ENCODE measurements at regions not wholly inside any gene's neighbourhood (a gene's known extent, or its start where the extent isn't known, plus 50 kb on each side); places are given as distances from the start of the nearest gene placed in this dataset.

DNA sequence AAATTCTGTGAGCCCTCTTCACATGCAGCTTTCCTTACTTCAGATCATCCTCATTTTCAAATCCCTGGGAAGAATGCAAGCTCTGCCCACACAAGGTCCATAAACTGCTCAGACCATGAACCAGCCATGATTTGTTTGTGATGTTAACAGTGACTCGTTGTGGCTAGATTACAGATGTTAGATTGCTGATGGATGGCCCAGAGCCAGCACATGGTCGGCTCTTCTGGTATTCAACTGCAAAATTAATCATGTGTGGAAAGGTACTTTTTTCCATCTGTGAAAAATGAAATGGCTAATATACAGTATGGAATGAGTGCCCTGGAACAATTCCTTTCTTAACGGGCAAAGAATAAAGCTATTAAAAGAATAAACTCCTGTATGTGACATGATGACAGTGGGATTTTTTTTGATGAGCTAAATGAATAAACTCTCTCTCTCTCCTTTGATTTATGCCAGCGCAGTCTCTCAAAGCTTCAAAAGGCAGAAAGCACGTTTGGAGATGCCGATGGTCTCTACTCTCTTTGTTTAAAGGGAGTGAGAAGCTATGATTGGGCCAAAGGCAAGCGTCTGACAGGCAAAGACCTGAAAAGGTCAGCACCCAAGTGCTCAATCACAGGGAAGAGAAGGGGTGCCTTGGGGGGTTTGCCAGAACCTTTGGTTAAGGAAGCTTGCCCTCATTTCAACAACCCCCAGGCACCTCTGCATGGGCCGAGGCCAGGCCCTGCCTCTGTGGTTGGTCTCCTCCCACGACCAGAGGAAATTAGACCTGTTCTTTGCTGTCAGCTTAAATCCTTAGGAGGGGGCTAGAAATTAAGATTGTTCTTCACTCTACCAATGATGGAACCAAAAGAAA, 444.0 kb upstream of the NFE2L3 start:
- no peak for DNase-seq (ENCODE audit: low read depth, low spot score)

GRCh38 chr7:25710959-25711358, 441.0 kb upstream of the NFE2L3 start:
- no peak for DNase-seq (ENCODE audit: low read depth, low spot score)

- DNase-seq (ENCODE audit: low read depth, low spot score) = no peak
Measured at GRCh38 chr7:25711940-25712339, 440.1 kb upstream of the NFE2L3 start.

DNA sequence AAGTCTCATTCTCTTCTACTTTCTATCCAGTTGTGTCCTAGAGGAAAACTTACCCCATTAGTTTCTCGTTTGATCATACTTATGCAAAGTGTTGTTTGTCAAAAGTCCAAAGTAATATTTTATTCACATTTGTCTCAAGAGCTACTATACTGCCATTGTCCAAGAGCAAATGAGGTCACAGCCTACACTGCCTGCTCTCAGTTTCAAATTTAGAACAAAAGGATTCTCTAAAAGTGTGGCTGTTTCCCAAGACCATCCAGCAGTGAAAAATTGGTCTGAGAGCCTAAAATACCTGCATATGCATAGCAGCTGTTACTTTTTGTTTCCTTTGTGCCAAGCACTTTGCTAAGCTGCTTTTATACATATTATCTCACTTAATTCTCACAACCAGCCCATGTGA, 439.5 kb upstream of the NFE2L3 start:
- DNase-seq (ENCODE audit: low read depth, low spot score) = no peak

DNA sequence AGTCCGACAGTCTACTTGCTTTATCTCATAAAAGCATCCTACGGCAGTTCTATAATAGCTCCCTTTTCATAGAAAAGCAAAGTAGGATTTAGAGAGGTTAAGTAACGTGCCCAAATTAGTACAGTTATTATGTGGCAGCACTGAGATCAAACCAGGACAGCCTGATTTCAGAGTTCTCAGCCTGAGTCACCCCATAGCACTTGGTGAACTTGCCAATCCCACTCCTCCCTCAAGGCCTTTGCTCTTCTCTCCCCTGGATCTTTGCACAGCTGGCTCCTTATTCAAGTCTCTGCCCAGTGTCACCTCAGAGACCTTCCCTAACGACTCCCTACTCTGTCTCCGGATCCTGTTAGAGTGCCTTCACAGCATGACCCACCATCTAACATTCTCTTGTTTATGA, 438.0 kb upstream of the NFE2L3 start:
- DNase-seq (ENCODE audit: low read depth, low spot score) = no peak

- no peak for DNase-seq (ENCODE audit: low read depth, low spot score)
Measured at GRCh38 chr7:25716421-25716820, 435.6 kb upstream of the NFE2L3 start.

DNA sequence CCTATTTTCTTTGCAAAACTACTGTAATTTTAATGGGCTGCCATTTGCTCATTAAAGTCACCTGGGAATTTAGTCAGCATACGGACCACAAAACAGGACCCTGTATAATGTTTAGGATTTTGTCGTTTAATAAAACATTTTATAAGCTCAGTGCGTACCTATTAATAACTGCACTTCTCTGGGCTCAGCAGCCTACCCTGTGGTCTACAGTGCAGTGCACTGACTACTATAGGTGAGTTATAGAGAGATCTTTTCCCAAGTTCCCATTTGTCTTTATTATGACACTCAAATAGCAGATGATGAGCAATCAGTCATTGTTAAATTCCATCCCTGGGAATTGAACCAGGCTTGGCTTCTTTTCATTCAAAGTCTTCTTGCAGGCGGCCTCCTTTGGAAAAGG, 433.4 kb upstream of the NFE2L3 start:
- DNase-seq (ENCODE audit: low read depth, low spot score) = no peak

GRCh38 chr7:25719190-25719896, 432.7 kb upstream of the NFE2L3 start:
- no peak for DNase-seq (ENCODE audit: low read depth, low spot score)

- no peak for DNase-seq (ENCODE audit: low read depth, low spot score)
Measured at GRCh38 chr7:25720427-25720826, 431.6 kb upstream of the NFE2L3 start.

DNA sequence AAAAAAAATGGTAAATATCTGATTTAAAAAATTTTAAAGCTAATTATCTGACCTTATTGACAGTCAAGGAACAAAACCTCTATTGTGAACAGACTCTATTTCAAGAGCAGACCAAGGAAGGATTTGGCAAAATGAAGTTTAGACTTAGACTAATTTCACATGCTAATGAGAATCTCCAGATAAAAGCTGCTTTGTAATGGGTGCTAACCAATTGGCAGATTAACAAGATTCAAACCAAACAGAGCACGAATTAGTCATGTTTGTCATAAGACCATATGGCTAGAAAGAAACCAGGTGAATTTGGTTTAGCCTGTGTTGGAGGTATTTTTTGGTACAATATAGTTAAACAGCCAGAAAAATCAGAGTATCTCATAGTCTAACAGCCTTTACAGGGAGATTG, 429.1 kb upstream of the NFE2L3 start:
- DNase-seq (ENCODE audit: low read depth, low spot score) = no peak

GRCh38 chr7:25725451-25725850, 426.5 kb upstream of the NFE2L3 start:
- DNase-seq (ENCODE audit: low read depth, low spot score) = no peak

GRCh38 chr7:25726170-25726780, 425.7 kb upstream of the NFE2L3 start:
- no peak for DNase-seq (ENCODE audit: low read depth, low spot score)

GRCh38 chr7:25726781-25727311, 425.2 kb upstream of the NFE2L3 start:
- no peak for DNase-seq (ENCODE audit: low read depth, low spot score)

DNA sequence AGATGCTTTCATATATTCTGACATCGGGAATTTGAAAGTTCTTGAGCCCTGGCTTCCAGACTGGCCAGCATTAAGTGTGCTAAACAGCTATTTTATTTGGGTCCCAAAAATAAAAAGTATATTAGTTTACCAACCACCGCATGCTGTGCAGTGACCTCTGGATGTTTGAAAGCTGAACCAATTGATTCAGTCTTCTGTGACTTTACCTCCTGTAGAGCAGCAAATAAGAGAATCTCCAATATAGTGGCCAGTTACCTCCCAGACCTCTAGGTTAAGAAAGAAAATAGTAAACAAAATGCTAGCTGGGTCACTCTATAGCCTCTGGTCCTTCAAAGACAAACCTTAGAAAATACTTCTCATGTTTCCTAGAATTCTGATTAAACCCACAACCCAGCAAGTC, 424.6 kb upstream of the NFE2L3 start:
- DNase-seq (ENCODE audit: low read depth, low spot score) = no peak

DNA sequence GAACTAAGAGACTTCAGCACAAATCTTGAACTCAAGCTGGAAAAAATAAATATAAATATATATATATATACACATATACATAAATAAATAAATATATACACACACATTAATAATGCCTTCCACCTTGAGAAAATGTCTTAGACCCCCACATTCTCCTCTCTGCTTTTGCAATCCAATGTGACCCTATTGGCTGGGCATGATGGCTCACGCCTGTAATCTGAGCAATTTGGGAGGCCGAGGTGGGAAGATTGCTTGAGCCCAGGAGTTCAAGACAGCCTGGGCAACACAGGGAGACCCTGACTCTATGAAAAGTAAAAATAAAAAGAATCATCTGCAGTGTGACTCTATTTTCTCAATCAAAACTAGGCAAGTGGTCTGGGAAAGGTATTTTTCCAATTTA, 424.1 kb upstream of the NFE2L3 start:
- no peak for DNase-seq (ENCODE audit: low read depth, low spot score)

DNA sequence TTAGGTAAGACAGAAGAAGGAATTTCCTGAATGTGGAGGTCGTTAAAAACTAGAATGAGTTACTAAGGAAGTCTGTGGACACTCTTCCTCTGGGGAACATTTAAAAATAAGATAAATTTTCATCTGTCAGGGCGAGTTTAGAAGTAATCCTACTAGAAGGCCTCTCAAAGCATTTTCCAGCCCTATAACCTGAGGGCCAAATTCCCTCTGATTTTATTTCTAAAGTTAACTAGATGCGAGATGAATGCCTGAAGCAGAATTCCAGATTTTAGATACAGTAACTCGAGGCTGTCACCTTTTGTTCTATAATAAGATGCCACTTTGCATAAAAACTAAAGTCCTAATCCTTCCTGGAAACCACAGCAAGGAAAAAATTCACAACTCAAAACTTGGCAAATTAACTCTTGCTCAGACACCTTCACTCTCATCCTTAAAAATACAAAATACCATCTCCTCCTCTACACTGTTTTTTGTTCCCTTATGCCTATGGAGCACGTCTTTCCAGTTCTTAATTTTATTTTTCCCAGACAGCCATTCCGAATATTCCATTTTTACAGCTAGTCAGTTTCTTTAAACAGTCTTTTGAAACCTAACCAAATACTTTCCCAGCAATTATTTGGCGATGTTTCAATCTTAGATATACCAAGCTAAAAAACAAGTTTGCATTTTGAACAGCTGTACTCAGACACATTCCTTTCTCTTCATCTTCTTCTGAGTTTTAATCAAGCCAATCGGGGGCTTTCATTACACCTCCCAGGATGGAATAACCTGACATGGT, 420.7 kb upstream of the NFE2L3 start:
- DNase-seq (ENCODE audit: low read depth, low spot score) = no peak

- no peak for DNase-seq (ENCODE audit: low read depth, low spot score)
Measured at GRCh38 chr7:25731846-25732245, 420.2 kb upstream of the NFE2L3 start.

GRCh38 chr7:25732766-25733217, 419.2 kb upstream of the NFE2L3 start:
- no peak for DNase-seq (ENCODE audit: low read depth, low spot score)

DNA sequence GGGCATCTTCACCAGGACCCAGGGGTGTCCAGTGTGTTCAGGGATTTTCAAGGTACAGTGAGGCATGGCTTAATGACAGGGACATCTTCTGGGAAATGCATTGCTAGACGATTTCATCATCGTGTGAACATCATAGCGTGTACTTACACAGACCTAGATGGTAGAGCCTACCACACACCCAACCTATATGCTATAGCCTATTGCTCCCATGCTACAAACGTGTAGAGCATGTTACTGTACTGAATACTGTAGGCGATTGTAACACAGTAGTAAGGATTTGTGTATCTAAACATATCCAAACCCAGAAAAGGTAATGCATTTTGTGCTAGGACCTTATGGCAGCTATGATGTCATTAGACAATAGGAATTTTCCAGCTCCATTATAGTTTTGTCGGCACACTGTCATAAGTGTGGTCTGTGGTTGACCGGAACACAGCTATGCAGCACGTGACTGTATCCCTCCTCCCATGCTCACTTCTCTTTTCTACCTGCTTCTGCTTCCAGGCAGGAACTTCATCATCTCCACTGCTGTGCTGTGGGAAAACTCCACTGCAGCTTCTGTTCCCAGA, 416.2 kb upstream of the NFE2L3 start:
- DNase-seq (ENCODE audit: low read depth, low spot score) = no peak

DNA sequence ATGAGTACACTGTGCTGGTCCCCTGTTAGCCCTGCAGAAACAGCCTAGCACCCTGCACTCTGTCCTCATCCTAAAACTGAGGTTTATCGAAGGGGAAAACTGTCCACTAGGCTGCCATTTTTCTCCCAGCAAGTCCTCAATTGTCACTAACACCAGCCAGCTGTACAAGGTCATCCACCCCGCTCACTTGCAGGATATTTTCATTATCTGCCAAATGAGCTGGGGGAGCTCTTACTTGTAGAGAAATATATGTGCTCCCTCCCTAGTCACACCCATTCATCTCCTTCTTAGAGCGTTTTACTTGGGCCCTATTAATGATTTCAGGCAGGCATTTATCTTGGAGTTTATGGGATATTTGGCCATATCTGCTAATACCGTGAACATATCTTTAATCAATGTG, 413.5 kb upstream of the NFE2L3 start:
- no peak for DNase-seq (ENCODE audit: low read depth, low spot score)

GRCh38 chr7:25739143-25739542, 412.9 kb upstream of the NFE2L3 start:
- DNase-seq (ENCODE audit: low read depth, low spot score) = no peak
